ENCODE measurements at regions not wholly inside any gene's neighbourhood (a gene's known extent, or its start where the extent isn't known, plus 50 kb on each side); places are given as distances from the start of the nearest gene placed in this dataset.

DNA sequence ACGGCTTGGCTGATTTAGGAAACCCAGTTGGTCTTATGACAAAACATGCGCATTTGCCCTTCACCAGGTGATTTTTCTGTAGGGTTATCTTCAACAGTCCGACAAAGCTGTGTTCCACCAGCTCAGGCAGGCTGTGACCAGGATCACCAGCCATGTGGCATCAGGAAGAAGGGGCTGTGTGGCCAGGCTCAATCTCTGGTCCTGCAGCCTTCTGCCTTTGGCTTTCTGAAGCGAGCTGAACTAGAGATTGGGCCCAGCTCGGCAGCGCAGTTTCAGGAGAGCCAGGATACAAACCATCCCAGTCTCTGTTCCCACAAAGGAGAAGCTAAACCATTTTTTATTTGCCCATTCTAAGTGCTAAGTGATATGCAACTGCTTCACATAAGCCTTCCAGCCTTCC lies 282.3 kb downstream of the SOX11 start:
- TF ChIP-seq, protein P1, sequence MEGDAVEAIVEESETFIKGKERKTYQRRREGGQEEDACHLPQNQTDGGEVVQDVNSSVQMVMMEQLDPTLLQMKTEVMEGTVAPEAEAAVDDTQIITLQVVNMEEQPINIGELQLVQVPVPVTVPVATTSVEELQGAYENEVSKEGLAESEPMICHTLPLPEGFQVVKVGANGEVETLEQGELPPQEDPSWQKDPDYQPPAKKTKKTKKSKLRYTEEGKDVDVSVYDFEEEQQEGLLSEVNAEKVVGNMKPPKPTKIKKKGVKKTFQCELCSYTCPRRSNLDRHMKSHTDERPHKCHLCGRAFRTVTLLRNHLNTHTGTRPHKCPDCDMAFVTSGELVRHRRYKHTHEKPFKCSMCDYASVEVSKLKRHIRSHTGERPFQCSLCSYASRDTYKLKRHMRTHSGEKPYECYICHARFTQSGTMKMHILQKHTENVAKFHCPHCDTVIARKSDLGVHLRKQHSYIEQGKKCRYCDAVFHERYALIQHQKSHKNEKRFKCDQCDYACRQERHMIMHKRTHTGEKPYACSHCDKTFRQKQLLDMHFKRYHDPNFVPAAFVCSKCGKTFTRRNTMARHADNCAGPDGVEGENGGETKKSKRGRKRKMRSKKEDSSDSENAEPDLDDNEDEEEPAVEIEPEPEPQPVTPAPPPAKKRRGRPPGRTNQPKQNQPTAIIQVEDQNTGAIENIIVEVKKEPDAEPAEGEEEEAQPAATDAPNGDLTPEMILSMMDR (optimal IDR thresholded peaks at IDR 0.05 in 1 of 3, IDR thresholded peaks at IDR 0.05 in 1 of 3, conservative IDR thresholded peaks at IDR 0.05 in 1 of 3; ENCODE audit: extremely low read depth in 1 of 3, insufficient read depth in 2 of 3, low read length in 3 of 3) = no peak
- TF ChIP-seq EZH2 (IDR thresholded peaks at IDR 0.05; ENCODE audit: low read length) = no peak
